HG02973 (cell line): ENCODE measurements at regions not wholly inside any gene's neighbourhood (a gene's known extent, or its start where the extent isn't known, plus 50 kb on each side); places are given as distances from the start of the nearest gene placed in this dataset.

ENCODE experiments used
- ATAC-seq: cut with Tn5 transposase; IDR thresholded peaks from one replicate; pipeline ENCODE4 v1.9.1; 2021; ENCODE audit warnings: moderate library complexity; ENCODE audit not compliant: unreplicated experiment

DNA sequence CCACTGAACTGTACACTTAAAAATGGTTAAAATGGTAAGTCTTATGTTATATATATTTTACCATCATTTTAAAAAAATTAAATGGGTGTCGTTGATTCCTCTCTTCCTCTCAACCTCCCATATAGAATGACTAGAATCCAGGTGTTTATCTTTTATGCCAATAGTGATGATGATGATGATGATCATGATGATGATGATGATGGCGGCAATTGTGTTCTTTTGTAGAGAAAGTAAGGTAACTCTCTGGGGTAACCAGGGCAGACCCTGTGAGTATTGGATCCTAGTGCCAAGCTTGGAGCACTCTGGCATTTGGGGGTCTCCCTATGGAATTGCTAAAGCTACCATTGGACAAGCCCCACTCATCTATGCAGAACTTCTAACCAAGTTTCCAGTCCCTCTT, 113.6 kb downstream of the GLI2 start:
- ATAC-seq: no peak

- no peak for ATAC-seq
Measured at GRCh38 chr2:120850551-120850950, 114.9 kb downstream of the GLI2 start.

GRCh38 chr2:120851116-120851773, 115.6 kb downstream of the GLI2 start:
- ATAC-seq: no peak

DNA sequence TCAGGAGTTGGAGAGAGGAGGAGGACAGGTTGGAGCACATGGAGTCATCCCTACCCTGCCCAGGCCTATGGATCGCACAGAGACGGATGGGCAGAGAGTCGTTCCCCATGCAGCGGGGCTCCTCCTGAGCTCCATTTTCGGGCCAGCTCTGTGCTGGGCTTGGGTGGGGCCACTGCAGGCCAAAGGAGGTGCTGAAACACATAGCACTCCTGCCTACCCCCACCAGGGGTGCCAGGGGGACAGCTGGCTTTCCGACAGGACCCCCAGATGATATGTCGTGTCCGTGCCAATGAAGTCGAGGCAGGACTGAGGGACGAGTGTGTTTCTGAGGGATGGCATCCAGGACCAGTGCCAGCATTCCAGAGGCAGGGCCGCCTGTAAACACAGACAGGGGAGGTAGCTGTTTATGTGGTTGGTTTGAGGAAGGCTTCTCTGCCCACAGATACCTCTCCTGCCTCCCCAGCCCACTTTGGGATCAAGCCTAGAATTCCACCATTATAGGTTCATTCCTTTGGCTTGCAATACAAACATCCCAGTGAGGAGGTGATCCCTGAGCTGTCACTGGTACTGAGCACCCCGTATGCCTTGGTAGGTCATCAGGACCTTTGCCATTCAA, 116.6 kb downstream of the GLI2 start:
- no peak for ATAC-seq

- no peak for ATAC-seq
Measured at GRCh38 chr2:120853306-120854013, 117.8 kb downstream of the GLI2 start.

DNA sequence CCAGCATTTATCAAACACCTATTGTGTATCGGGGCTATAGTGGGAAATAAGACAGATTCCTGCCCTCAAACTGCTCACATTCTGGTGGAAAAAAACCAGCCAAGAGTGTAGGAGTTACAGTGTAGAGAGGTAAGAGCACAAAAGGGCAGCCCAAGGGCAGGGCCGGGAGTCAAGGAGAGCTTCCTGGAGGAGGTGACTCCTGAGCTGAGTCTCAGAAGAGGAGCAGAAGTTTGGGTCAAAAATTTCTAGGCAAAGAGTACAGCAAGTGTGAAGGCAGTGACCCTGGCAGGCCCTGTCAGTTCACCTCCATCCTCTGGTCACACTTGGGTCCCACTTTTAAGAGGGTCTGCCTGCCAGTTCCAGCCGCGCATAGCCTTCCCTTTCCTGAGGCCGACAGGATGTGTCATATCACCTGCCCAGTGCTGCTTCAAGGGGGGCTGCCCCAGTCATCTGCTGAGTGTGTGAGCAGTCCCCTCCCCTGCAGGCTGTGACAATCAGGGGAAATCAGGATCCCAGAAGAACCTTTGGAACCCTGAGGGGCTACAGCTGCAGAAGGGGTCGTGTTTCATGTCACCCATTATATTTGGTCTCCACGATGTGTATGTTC, 118.4 kb downstream of the GLI2 start:
- ATAC-seq: no peak

GRCh38 chr2:120854766-120855530, 119.3 kb downstream of the GLI2 start:
- no peak for ATAC-seq

DNA sequence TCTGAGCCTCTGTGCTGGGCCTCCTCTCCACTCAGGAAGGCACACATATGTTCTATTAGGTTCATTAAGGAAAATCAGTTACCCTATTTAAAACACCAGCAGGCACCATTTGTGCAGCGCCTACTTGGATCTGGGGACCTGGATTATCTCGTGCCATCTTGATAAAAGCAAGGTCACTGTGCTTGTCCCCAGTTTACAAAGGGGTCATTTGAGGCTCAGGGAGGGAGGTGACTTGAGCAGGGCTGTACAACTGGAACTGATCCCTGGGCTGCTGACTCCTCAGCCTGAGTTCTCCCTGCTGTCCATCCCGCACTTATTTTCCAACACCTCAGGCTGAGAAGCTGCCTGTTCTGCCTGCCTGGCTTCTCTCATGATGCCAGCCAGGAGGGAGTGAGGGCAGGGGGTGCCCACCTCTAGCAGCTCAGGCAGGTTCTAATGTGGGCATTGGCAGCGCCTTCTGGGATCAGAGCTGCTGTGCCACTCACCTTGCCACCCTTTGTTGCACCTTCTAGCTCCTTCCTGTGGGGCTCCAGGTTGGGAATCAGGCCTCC, 120.3 kb downstream of the GLI2 start:
- no peak for ATAC-seq

- ATAC-seq: no peak
Measured at GRCh38 chr2:120856421-120856862, 120.8 kb downstream of the GLI2 start.

GRCh38 chr2:120857422-120857821, 121.8 kb downstream of the GLI2 start:
- ATAC-seq: no peak

DNA sequence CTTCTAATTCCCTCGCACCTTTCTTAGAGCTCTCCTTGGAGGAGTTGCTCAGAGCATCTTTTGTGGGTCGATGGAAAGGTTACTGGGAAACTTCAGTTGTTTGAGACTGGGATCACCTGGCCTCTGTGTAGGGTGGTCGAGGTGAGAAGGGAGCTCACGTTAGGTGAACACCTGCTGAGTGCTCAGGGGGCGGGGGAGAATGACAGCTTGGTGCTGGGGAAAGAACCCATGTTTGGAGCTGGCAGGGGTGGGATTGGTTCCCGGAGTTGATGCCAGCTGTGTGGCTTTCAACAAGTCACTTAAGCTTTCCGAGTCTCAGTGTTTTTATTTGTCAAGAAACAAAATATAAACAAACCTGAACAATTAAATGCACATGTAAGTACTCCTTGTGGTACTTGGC, 122.3 kb downstream of the GLI2 start:
- no peak for ATAC-seq

DNA sequence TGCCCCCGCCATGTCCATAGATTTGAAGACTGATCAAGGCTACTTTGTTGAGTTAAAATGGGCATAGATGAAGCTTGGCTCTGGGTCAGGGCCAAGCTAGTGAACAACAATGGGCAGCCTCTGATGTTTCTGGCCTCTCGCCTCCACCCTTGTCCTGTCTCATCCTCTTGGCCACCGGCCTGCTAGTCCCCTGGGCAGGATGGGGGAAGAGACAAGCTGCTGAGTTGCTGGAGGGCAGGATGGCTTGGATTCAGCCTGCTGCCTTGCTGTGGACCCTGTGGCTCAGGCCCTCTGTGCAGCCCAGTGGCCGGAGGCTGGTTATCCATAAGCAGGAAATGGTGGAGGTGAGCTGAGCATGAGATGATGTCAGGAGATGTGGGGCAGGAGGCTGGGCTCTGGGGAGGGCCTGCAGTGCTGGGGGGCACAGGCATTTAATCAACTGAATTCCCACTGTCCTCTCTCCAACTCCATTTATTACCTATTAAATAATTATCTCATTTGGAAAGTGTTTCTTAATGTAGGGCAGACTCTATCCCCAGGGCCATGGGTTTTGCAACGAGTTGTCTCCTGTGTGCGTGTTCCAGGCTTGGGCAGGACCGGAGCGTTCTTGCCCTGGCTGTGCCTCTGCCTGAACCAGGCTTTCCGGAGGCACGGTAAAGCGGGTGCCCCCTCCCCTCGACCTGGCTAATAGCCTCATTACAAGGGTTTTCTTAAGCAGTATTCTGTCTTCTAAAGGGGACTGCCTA, 122.9 kb downstream of the GLI2 start:
- ATAC-seq: no peak

- ATAC-seq: no peak
Measured at GRCh38 chr2:120859128-120859527, 123.5 kb downstream of the GLI2 start.

DNA sequence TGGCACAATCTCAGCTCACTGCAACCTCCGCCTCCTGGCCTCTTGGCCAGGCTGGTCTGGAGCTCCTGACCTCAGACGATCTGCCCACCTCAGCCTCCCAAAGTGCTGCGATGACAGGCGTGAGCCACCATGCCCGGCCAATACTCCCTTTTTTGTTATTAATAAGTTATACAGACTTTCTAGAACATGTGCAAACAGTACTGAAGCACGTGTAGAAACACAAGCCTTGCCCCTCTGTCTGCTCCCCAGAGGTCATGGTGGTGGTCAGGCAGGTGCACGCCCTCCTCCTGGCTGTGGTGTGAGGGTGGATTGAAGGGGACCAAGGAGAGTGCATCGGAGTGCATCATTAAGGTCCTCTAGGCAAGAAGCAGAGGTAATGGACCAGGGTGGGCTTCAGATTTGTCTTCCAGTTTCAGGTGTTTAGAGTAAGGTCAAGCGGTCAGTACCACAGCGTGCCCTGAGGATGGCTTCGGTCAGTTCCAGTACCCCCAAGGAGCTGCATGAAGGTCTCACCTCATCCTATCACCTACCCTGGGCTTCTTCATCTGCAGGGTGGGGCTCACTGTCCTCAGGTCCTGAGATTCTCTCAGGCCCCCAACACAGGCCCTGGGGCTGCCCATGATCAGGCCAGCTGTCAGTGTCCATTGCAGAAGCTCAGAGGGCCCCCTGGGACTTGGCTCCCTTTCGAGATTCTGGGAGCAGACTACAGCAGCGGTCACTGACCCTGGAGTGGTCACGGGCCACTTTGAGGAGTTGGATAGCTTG, 124.3 kb downstream of the GLI2 start:
- ATAC-seq: no peak

DNA sequence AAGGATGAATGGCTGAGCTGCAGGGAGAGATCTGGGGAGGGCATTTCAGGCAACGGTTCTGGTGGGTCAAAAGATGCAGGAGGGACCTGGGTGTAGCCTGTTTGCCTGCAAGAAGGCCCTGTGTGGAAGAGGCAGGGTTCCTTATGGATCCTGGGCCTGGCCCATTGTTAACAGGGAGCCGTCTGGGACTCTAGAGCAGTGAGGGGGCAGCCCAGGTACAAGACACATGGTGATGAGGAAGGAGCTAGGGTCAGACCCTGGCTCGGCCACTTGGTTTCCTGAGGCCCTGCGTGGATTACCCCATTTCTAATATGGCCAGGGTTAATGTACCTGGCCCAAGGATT, 124.9 kb downstream of the GLI2 start:
- ATAC-seq: no peak

- ATAC-seq: no peak
Measured at GRCh38 chr2:120861191-120861575, 125.5 kb downstream of the GLI2 start.

- ATAC-seq: no peak
Measured at GRCh38 chr2:120861576-120862191, 126.0 kb downstream of the GLI2 start.

DNA sequence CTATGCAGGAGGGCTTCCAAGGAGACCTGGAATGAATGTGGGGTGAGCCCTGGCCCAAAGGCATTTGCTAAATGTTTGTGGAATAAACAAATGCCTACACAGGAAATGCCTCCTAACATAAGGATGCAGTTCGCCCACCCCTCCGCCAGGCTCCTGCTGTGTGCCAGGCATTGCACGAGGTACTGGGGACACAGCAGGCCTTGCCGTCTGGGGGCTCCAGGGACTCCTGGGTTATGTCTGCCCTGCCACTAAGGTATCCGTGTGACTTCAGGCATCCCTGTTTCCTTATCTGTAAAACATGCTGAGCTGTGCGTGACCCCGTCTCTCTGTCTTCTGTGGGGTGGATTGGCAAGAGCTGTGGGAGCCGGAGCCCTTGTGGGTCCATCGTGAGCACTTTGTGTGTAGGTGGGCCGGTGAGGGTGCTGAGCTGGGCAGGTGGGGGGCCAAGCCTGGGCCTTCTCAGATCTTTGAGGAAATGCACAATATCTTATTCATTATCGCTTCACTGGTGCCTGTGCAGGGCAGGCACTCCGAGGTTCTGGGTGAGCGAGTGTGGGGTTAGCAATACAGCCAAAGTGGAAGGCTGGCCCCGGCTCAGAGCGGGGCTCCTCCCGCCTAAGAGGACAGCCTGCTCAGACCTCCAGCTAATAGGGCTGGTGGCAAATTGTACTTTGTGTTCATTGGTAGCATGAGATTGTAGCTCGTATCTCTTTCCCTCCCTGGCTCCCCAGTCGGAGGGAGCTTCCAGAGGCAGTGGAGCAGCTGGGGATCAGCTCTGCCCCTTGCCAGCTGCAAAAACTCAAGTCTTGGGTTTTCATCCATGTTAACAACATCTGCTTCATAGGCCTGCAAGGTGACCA, 126.8 kb downstream of the GLI2 start:
- ATAC-seq: no peak
